HepG2 (cell line): ENCODE measurements at regions not wholly inside any gene's neighbourhood (a gene's known extent, or its start where the extent isn't known, plus 50 kb on each side); places are given as distances from the start of the nearest gene placed in this dataset.

Experiments used
- ATAC-seq: fragments of 200-7000 bp; cut with Tn5 transposase; 3 replicates; pipeline ENCODE4 v1.9.1; 2020; ENCODE audit warnings: mild to moderate bottlenecking, moderate library complexity
- BruUV-seq: library from RNA; stranded (reverse); fragments of 400-500 nt; replicated peaks from 2 replicates; lab custom pipeline; 2021; lab: Mats Ljungman, UMichigan
- CTCF ChIA-PET: fragments of 300-600 bp; formaldehyde crosslinking; extraction: SDS; loops from one replicate; lab custom pipeline; 2021; ENCODE audit warnings: low total read pairs, inconsistent platforms, low intra/inter-chr PET ratio; lab: Yijun Ruan, JAX
- POLR2A ChIA-PET: fragments of 350-600 bp; sonication (Branson Sonifier 250); formaldehyde crosslinking; loops from one replicate; lab custom pipeline; 2020; ENCODE audit warnings: antibody characterized with exemption, inconsistent platforms; lab: Yijun Ruan, JAX
- DNase-seq: peaks from one replicate; pipeline ENCODE4 v3.0.0-alpha.2; 2015; ENCODE audit warnings: low spot score
- FAIRE-seq: peaks from 3 replicates; lab custom pipeline; 2011; peaks lifted over from hg19 to GRCh38; lab: Jason Lieb, UNC
- H2AFZ ChIP-seq: one replicate; pipeline ENCODE4 v1.6.1; 2011; ENCODE audit warnings: low read length, inconsistent platforms
- H3K27ac ChIP-seq: fragments of 300-600 bp; 3 replicates; pipeline ENCODE4 v1.8.0; 2011; ENCODE audit warnings: mixed run types, mild to moderate bottlenecking, mixed read lengths, low read length, inconsistent platforms; ENCODE audit not compliant: insufficient read depth; ENCODE audit errors: extremely low read length
- H3K27me3 ChIP-seq, 2 experiments: fragments of 200-600 bp in 1 of 2; 2 replicates in 1 of 2; 3 replicates in 1 of 2; pipeline versions ENCODE4 v1.6.0 to v1.8.0; 2011; ENCODE audit warnings: low read length in 2 of 2, mild to moderate bottlenecking in 2 of 2, moderate library complexity in 2 of 2, inconsistent platforms in 1 of 2; ENCODE audit not compliant: insufficient read depth in 2 of 2, control insufficient read depth in 1 of 2
- H3K36me3 ChIP-seq, 2 experiments: fragments of 200-600 bp in 1 of 2; replicated peaks in 1 of 2; 2 replicates in 1 of 2; 3 replicates in 1 of 2; pipeline versions ENCODE4 v1.5.1 to v1.8.0; 2011; ENCODE audit warnings: low read length in 2 of 2, inconsistent platforms in 1 of 2; ENCODE audit not compliant: insufficient read depth in 2 of 2, control insufficient read depth in 1 of 2
- H3K4me1 ChIP-seq: 2 replicates; pipeline ENCODE4 v1.5.1; 2012; ENCODE audit warnings: low read length, inconsistent platforms; ENCODE audit not compliant: insufficient read depth
- H3K4me2 ChIP-seq: 2 replicates; pipeline ENCODE4 v1.6.0; 2011; ENCODE audit warnings: low read depth, low read length, inconsistent platforms
- H3K4me3 ChIP-seq, 3 experiments: fragments of 200-600 bp in 1 of 3; sonication (generic), shearing (Covaris generic) in 1 of 3; replicated peaks in 1 of 3; 2 replicates each; pipeline ENCODE4 v1.5.1; 2011 to 2016; ENCODE audit warnings: low read length in 3 of 3, inconsistent platforms in 2 of 3, low read depth in 2 of 3, mild to moderate bottlenecking in 2 of 3, control low read depth in 1 of 3, mixed read lengths in 1 of 3; ENCODE audit not compliant: insufficient read depth in 1 of 3
- H3K79me2 ChIP-seq: one replicate; pipeline ENCODE4 v1.6.1; 2011; ENCODE audit warnings: low read length, inconsistent platforms; ENCODE audit not compliant: insufficient read depth
- H3K9ac ChIP-seq: 2 replicates; pipeline ENCODE4 v1.6.0; 2011; ENCODE audit warnings: mild to moderate bottlenecking, low read depth, low read length, inconsistent platforms; ENCODE audit not compliant: insufficient read depth
- H3K9me3 ChIP-seq: 2 replicates; pipeline ENCODE4 v1.5.1; 2012; ENCODE audit warnings: mild to moderate bottlenecking, low read length
- H4K20me1 ChIP-seq: 2 replicates; pipeline ENCODE4 v1.6.0; 2011; ENCODE audit warnings: inconsistent platforms, mild to moderate bottlenecking, low read length, moderate library complexity; ENCODE audit not compliant: insufficient read depth
- CBX2 ChIP-seq, 2 experiments: fragments of 200-600 bp in 1 of 2; sonication (generic); formaldehyde crosslinking in 1 of 2; IDR thresholded peaks; 2 replicates each; pipeline versions ENCODE4 v1.7.0 to v1.8.1; 2018 to 2022; ENCODE audit warnings: low read depth in 2 of 2, low read length in 1 of 2, mild to moderate bottlenecking in 1 of 2, missing genetic modification reagents in 1 of 2
- CENPT ChIP-seq: sonication (generic); formaldehyde crosslinking; IDR thresholded peaks from 2 replicates; pipeline ENCODE4 v1.8.0; 2022; ENCODE audit warnings: low read depth, mild to moderate bottlenecking, moderate library complexity, missing genetic modification reagents
- CREB3 ChIP-seq: sonication (generic); formaldehyde crosslinking; IDR thresholded peaks from 2 replicates; pipeline ENCODE4 v1.5.0; 2020; ENCODE audit warnings: missing genetic modification reagents
- DBP ChIP-seq: sonication (generic); formaldehyde crosslinking; IDR thresholded peaks from 2 replicates; pipeline ENCODE4 v1.4.0; 2020; ENCODE audit warnings: missing genetic modification reagents; ENCODE audit errors: not compliant biosample characterization
- FIP1L1 ChIP-seq: fragments of 200-400 bp; formaldehyde crosslinking; IDR thresholded peaks from 2 replicates; pipeline ENCODE4 v1.6.1; 2018; ENCODE audit warnings: low read depth, mild to moderate bottlenecking, low read length, moderate library complexity, borderline replicate concordance; ENCODE audit not compliant: insufficient read depth
- GATA4 ChIP-seq: sonication (generic); IDR thresholded peaks from 2 replicates; pipeline ENCODE4 v1.6.1; 2016; ENCODE audit warnings: antibody characterized with exemption, low read depth, borderline replicate concordance
- MAF1 ChIP-seq: sonication (generic); formaldehyde crosslinking; IDR thresholded peaks from 2 replicates; pipeline ENCODE4 v1.5.0; 2020; ENCODE audit warnings: missing genetic modification reagents, borderline replicate concordance
- NR2F1 ChIP-seq, 2 experiments: fragments of 450-650 bp in 1 of 2; formaldehyde crosslinking in 1 of 2; IDR thresholded peaks; 2 replicates each; pipeline versions ENCODE4 v1.5.0 to v1.6.1; 2016 to 2020; ENCODE audit warnings: mild to moderate bottlenecking in 1 of 2, missing compliant biosample characterization in 1 of 2, missing genetic modification reagents in 1 of 2, moderate library complexity in 1 of 2
- PAF1 ChIP-seq: IDR thresholded peaks from 2 replicates; pipeline ENCODE4 v1.6.1; 2016; ENCODE audit warnings: missing genetic modification reagents, missing compliant biosample characterization
- POGK ChIP-seq: sonication (generic); formaldehyde crosslinking; conservative IDR thresholded peaks from 2 replicates; pipeline ENCODE4 v1.8.0; 2022; ENCODE audit warnings: mild to moderate bottlenecking, moderate library complexity, missing genetic modification reagents
- STAG1 ChIP-seq: sonication (generic); formaldehyde crosslinking; IDR thresholded peaks from 2 replicates; pipeline ENCODE4 v1.4.0; 2020; ENCODE audit warnings: missing genetic modification reagents
- ZIK1 ChIP-seq: sonication (generic); formaldehyde crosslinking; IDR thresholded peaks from 2 replicates; pipeline ENCODE4 v1.5.0; 2020; ENCODE audit warnings: mild to moderate bottlenecking, low read depth, missing genetic modification reagents, borderline replicate concordance
- ZNF441 ChIP-seq: sonication (generic); formaldehyde crosslinking; IDR thresholded peaks from 2 replicates; pipeline ENCODE4 v1.7.0; 2021; ENCODE audit warnings: missing genetic modification reagents, borderline replicate concordance
- ZSCAN31 ChIP-seq: sonication (generic); formaldehyde crosslinking; IDR thresholded peaks from 2 replicates; pipeline ENCODE4 v1.5.0; 2020; ENCODE audit warnings: low read depth, mild to moderate bottlenecking, missing genetic modification reagents
- WGBS: methylation state at CpG from one replicate; pipeline ENCODE4 v1.1.6; 2017; ENCODE audit warnings: low lambda C conversion rate; 5-methylcytosine and 5-hydroxymethylcytosine counted together
- in situ Hi-C: cut with HindIII; loops from 2 replicates; pipeline ENCODE4 v1.10.0; 2017; ENCODE audit warnings: low pct_unique_long_range_greater_than_20kb; ENCODE audit not compliant: extremely low pct_ligation_motif_present
- intact Hi-C: fragments of 100-400 bp; cut with micrococcal nuclease; formaldehyde crosslinking; loops from one replicate; pipeline ENCODE4 v1.10.0; 2022; ENCODE audit not compliant: unreplicated experiment

DNA sequence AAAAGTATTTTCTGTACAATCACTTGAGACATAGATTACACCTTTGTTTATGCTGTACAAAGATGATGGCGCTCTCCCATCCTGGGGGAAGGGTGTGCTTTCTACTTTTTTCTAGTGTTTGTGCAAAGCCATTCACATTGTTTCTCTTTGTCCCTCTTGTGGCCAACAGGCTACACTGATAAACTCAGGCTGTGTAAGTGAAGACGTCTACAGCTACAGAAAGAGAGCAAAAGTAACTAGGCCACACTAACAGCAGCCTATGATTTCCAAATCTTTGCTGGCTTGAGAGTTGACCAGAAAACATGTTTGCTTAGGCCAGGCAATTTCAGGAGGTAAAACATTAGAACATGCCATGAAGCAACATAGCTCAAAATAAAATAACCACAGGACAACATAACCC is 75.1 kb downstream of the FOXB1 start:
- no TSS peak for BruUV-seq
- no peak for FAIRE-seq
- TF ChIP-seq STAG1 (CRISPR knock-in tag), result peak; percentile 11; the same call in 1 of the 2 replicates
- TF ChIP-seq CREB3 (CRISPR knock-in tag), result no peak
- no peaks in the 10 kb centered on the region for H3K9me3 ChIP-seq
- H3K27ac ChIP-seq, result no peak overlapping the region
- H3K9ac ChIP-seq, result no peak overlapping the region
- H3K27me3 ChIP-seq, result peaks cover 0 to 18% of the 10 kb centered on the region in 2 experiments; a peak in 2 of 5 replicates
- in situ Hi-C loops (no loop called here), intact Hi-C loops (no loop called here)
- no peak overlapping the region for H3K4me2 ChIP-seq
- H3K4me3 ChIP-seq, result no peak overlapping the region
- POLR2A ChIA-PET, result no interaction called here
- H3K4me1 ChIP-seq, result no peaks in the 10 kb centered on the region
- H2AFZ ChIP-seq, result no peak overlapping the region
- no peaks in the 10 kb centered on the region for H3K79me2 ChIP-seq
- no peak for DNase-seq
- CTCF ChIA-PET, result no interaction called here
- H3K36me3 ChIP-seq, result no peaks in the 10 kb centered on the region
- peak; percentile 44; the same call in 1 of the 3 replicates for ATAC-seq
- no peaks in the 10 kb centered on the region for H4K20me1 ChIP-seq
- WGBS, result 43% methylated on average over 2 of the region's 2 CpGs

GRCh38 chr15:60081976-60082375 is 77.9 kb downstream of the FOXB1 start:
- Histone ChIP-seq H3K79me2 (no peaks in the 10 kb centered on the region), H3K4me3 (no peak overlapping the region), H3K4me2 (no peak overlapping the region), H3K36me3 (no peaks in the 10 kb centered on the region), H2AFZ (no peak overlapping the region), H3K27ac (no peak overlapping the region), H3K4me1 (no peaks in the 10 kb centered on the region), H3K27me3 (peaks cover 0 to 5% of the 10 kb centered on the region in 2 experiments; a peak in 1 of 5 replicates), H4K20me1 (no peaks in the 10 kb centered on the region), H3K9ac (no peak overlapping the region), H3K9me3 (no peaks in the 10 kb centered on the region)
- intact Hi-C loops (no loop called here), in situ Hi-C loops (no loop called here)
- BruUV-seq, result no TSS peak
- POLR2A ChIA-PET, result no interaction called here
- CTCF ChIA-PET, result no interaction called here
- no peak for DNase-seq
- no peak for ATAC-seq
- FAIRE-seq, result no peak
- 34% methylated on average over 3 of the region's 3 CpGs for WGBS
- no peak for TF ChIP-seq GATA4
- no peak for TF ChIP-seq CBX2 (IDR thresholded peaks at IDR 0.05; ENCODE audit: low read depth, low read length)
- TF ChIP-seq CBX2 (CRISPR knock-in tag; IDR thresholded peaks at IDR 0.05; ENCODE audit: low read depth), result no peak
- TF ChIP-seq DBP, result no peak
- TF ChIP-seq PAF1 (CRISPR knock-in tag), result no peak
- TF ChIP-seq FIP1L1, result no peak
- TF ChIP-seq CENPT (CRISPR knock-in tag), result no peak
- TF ChIP-seq POGK (CRISPR knock-in tag), result no peak
- TF ChIP-seq ZNF441, result no peak
- no peak for TF ChIP-seq ZSCAN31
- no peak for TF ChIP-seq NR2F1 (CRISPR knock-in tag; IDR thresholded peaks at IDR 0.05)
- TF ChIP-seq MAF1, result no peak
- TF ChIP-seq ZIK1 (CRISPR knock-in tag), result no peak
